ENCODE measurements at regions not wholly inside any gene's neighbourhood (a gene's known extent, or its start where the extent isn't known, plus 50 kb on each side); places are given as distances from the start of the nearest gene placed in this dataset.

DNA sequence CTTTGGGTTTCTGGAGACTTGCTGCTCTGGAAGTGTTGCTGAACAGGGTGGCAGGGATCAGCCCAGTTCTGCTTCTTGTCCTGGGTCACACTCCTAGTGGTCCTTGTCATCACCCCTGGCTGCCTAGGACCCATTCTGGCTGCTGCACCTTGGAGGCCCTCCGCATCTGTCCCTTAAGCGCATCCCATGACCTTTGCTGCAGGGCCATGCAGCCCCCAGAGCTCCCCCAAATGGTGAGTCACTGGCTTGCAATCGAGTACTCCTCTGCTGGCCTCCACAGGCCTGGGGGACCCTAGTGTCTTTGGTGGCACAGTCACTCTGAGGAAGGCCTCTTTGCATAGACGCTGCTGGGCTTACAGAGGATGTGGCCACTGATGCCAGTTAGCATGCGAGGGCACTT, 188.5 kb downstream of the ASB1 start:
- TF ChIP-seq POLR2A (IDR thresholded peaks at IDR 0.05; ENCODE audit: low read length) (no peak), JUN (IDR thresholded peaks at IDR 0.05) (no peak)
- TF ChIP-seq, protein P1, sequence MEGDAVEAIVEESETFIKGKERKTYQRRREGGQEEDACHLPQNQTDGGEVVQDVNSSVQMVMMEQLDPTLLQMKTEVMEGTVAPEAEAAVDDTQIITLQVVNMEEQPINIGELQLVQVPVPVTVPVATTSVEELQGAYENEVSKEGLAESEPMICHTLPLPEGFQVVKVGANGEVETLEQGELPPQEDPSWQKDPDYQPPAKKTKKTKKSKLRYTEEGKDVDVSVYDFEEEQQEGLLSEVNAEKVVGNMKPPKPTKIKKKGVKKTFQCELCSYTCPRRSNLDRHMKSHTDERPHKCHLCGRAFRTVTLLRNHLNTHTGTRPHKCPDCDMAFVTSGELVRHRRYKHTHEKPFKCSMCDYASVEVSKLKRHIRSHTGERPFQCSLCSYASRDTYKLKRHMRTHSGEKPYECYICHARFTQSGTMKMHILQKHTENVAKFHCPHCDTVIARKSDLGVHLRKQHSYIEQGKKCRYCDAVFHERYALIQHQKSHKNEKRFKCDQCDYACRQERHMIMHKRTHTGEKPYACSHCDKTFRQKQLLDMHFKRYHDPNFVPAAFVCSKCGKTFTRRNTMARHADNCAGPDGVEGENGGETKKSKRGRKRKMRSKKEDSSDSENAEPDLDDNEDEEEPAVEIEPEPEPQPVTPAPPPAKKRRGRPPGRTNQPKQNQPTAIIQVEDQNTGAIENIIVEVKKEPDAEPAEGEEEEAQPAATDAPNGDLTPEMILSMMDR (IDR thresholded peaks at IDR 0.05) = no peak
- TF ChIP-seq, protein P2, sequence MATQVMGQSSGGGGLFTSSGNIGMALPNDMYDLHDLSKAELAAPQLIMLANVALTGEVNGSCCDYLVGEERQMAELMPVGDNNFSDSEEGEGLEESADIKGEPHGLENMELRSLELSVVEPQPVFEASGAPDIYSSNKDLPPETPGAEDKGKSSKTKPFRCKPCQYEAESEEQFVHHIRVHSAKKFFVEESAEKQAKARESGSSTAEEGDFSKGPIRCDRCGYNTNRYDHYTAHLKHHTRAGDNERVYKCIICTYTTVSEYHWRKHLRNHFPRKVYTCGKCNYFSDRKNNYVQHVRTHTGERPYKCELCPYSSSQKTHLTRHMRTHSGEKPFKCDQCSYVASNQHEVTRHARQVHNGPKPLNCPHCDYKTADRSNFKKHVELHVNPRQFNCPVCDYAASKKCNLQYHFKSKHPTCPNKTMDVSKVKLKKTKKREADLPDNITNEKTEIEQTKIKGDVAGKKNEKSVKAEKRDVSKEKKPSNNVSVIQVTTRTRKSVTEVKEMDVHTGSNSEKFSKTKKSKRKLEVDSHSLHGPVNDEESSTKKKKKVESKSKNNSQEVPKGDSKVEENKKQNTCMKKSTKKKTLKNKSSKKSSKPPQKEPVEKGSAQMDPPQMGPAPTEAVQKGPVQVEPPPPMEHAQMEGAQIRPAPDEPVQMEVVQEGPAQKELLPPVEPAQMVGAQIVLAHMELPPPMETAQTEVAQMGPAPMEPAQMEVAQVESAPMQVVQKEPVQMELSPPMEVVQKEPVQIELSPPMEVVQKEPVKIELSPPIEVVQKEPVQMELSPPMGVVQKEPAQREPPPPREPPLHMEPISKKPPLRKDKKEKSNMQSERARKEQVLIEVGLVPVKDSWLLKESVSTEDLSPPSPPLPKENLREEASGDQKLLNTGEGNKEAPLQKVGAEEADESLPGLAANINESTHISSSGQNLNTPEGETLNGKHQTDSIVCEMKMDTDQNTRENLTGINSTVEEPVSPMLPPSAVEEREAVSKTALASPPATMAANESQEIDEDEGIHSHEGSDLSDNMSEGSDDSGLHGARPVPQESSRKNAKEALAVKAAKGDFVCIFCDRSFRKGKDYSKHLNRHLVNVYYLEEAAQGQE (IDR thresholded peaks at IDR 0.05) = no peak

All from A549 (cell line).